ENCODE measurements at regions not wholly inside any gene's neighbourhood (a gene's known extent, or its start where the extent isn't known, plus 50 kb on each side); places are given as distances from the start of the nearest gene placed in this dataset.

GRCh38 chr3:189395825-189396224 is 224.1 kb downstream of the TPRG1 start (continued):
- TF ChIP-seq, protein P1, sequence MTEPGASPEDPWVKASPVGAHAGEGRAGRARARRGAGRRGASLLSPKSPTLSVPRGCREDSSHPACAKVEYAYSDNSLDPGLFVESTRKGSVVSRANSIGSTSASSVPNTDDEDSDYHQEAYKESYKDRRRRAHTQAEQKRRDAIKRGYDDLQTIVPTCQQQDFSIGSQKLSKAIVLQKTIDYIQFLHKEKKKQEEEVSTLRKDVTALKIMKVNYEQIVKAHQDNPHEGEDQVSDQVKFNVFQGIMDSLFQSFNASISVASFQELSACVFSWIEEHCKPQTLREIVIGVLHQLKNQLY (CRISPR knock-in tag; IDR thresholded peaks at IDR 0.05) = no peak
- no peak for TF ChIP-seq ZNF512 (CRISPR knock-in tag; IDR thresholded peaks at IDR 0.05; ENCODE audit: borderline replicate concordance)
- TF ChIP-seq ZSCAN18 (CRISPR knock-in tag; IDR thresholded peaks at IDR 0.05) = no peak
- TF ChIP-seq, protein P2, sequence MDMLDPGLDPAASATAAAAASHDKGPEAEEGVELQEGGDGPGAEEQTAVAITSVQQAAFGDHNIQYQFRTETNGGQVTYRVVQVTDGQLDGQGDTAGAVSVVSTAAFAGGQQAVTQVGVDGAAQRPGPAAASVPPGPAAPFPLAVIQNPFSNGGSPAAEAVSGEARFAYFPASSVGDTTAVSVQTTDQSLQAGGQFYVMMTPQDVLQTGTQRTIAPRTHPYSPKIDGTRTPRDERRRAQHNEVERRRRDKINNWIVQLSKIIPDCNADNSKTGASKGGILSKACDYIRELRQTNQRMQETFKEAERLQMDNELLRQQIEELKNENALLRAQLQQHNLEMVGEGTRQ (CRISPR knock-in tag; IDR thresholded peaks at IDR 0.05) = no peak
- no peak for TF ChIP-seq CREM (CRISPR knock-in tag; IDR thresholded peaks at IDR 0.05)
- TF ChIP-seq ZNF219 (CRISPR knock-in tag; IDR thresholded peaks at IDR 0.05; ENCODE audit: borderline replicate concordance) = no peak
- TF ChIP-seq NFE2L1 (CRISPR knock-in tag; IDR thresholded peaks at IDR 0.05) = no peak

GRCh38 chr3:189398656-189399055 is 226.9 kb downstream of the TPRG1 start:
- Mint-ChIP-seq H3K4me1 (no peaks in the 10 kb centered on the region), H3K4me3 (no peak overlapping the region), H3K9me3 (no peaks in the 10 kb centered on the region), H3K27ac (no peak overlapping the region), H3K27me3 (ENCODE audit: low read depth) (no peaks in the 10 kb centered on the region), H3K36me3 (no peaks in the 10 kb centered on the region)
- ChIA-PET POLR2A (no interaction called here), CTCF (no interaction called here)
- DNase-seq (ENCODE audit: low spot score) = no peak
- ATAC-seq = no peak
- TF ChIP-seq FOXP1 (CRISPR knock-in tag; IDR thresholded peaks at IDR 0.05; ENCODE audit: borderline replicate concordance) (no peak), EMX1 (CRISPR knock-in tag; IDR thresholded peaks at IDR 0.05) (no peak), FOXP4 (CRISPR knock-in tag; IDR thresholded peaks at IDR 0.05) (no peak), TP53 (CRISPR knock-in tag; IDR thresholded peaks at IDR 0.05) (no peak), ZNF396 (CRISPR knock-in tag; IDR thresholded peaks at IDR 0.05; ENCODE audit: borderline replicate concordance) (no peak), ZBTB21 (CRISPR knock-in tag; IDR thresholded peaks at IDR 0.05; ENCODE audit: borderline replicate concordance) (no peak), TEAD1 (CRISPR knock-in tag; IDR thresholded peaks at IDR 0.05) (no peak), ZNF425 (CRISPR knock-in tag; conservative IDR thresholded peaks at IDR 0.05) (no peak), NR2C2 (CRISPR knock-in tag; IDR thresholded peaks at IDR 0.05) (no peak), PRRX2 (CRISPR knock-in tag; IDR thresholded peaks at IDR 0.05) (no peak), STAT6 (CRISPR knock-in tag; conservative IDR thresholded peaks at IDR 0.05; ENCODE audit: low read depth) (no peak), NR1H2 (CRISPR knock-in tag; IDR thresholded peaks at IDR 0.05) (no peak), KAT7 (CRISPR knock-in tag; IDR thresholded peaks at IDR 0.05; ENCODE audit: borderline replicate concordance) (no peak), ZNF423 (CRISPR knock-in tag; IDR thresholded peaks at IDR 0.05) (no peak), SP1 (CRISPR knock-in tag; conservative IDR thresholded peaks at IDR 0.05) (no peak), ETV6 (CRISPR knock-in tag; IDR thresholded peaks at IDR 0.05) (no peak), ATF2 (CRISPR knock-in tag; IDR thresholded peaks at IDR 0.05; ENCODE audit: borderline replicate concordance, low read depth) (no peak), ZNF219 (CRISPR knock-in tag; IDR thresholded peaks at IDR 0.05; ENCODE audit: borderline replicate concordance) (no peak)
- TF ChIP-seq, protein P3, sequence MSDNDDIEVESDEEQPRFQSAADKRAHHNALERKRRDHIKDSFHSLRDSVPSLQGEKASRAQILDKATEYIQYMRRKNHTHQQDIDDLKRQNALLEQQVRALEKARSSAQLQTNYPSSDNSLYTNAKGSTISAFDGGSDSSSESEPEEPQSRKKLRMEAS (CRISPR knock-in tag; IDR thresholded peaks at IDR 0.05) = no peak

All from WTC11 (cell line).